ENCODE measurements at regions not wholly inside any gene's neighbourhood (a gene's known extent, or its start where the extent isn't known, plus 50 kb on each side); places are given as distances from the start of the nearest gene placed in this dataset.

DNA sequence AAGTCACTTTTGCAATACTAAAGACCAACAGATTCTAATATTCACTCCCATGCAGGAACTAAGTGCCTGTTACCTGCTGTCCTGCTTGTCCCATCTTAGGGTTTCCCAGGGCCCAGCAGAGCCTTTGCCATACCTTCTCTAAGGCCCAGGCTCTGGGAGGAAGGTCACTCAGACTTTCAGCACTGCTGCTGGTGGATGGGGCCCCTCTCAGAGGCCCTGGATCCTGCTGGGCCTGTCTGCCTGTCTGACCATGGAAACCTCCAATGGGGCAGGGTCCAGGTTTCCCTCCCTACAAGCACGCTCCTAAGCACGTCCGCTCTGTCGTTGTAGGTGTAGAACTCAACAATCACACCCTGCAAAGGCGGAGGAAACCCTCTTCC, 75.1 kb downstream of the RRM2 start:
- TF ChIP-seq POLR2A (IDR thresholded peaks at IDR 0.05) (no peak), CTCF (IDR thresholded peaks at IDR 0.05) (no peak)
